ENCODE measurements at regions not wholly inside any gene's neighbourhood (a gene's known extent, or its start where the extent isn't known, plus 50 kb on each side); places are given as distances from the start of the nearest gene placed in this dataset.

- no peak for DNase-seq (ENCODE audit: low read depth)
Observed at GRCh38 chr1:58862728-58863385, 79.0 kb upstream of the JUN start.

GRCh38 chr1:58864654-58865053, 80.8 kb upstream of the JUN start:
- DNase-seq (ENCODE audit: low read depth), result no peak

- no peak for DNase-seq (ENCODE audit: low read depth)
Observed at GRCh38 chr1:58866578-58866977, 82.7 kb upstream of the JUN start.

GRCh38 chr1:58869638-58870297, 85.9 kb upstream of the JUN start:
- DNase-seq (ENCODE audit: low read depth), result no peak

GRCh38 chr1:58870298-58870676, 86.4 kb upstream of the JUN start:
- no peak for DNase-seq (ENCODE audit: low read depth)

GRCh38 chr1:58874342-58874741, 90.5 kb upstream of the JUN start:
- no peak for DNase-seq (ENCODE audit: low read depth)

- no peak for DNase-seq (ENCODE audit: low read depth)
Observed at GRCh38 chr1:58874757-58875755, 91.2 kb upstream of the JUN start.

- DNase-seq (ENCODE audit: low read depth), result no peak
Observed at GRCh38 chr1:58879464-58879863, 95.6 kb upstream of the JUN start.

GRCh38 chr1:58880592-58880991, 96.7 kb upstream of the JUN start:
- no peak for DNase-seq (ENCODE audit: low read depth)

GRCh38 chr1:58881471-58881994, 97.7 kb upstream of the JUN start:
- no peak for DNase-seq (ENCODE audit: low read depth)

- no peak for DNase-seq (ENCODE audit: low read depth)
Observed at GRCh38 chr1:58882322-58882948, 98.6 kb upstream of the JUN start.

- no peak for DNase-seq (ENCODE audit: low read depth)
Observed at GRCh38 chr1:58883037-58883887, 99.4 kb upstream of the JUN start.

GRCh38 chr1:58883888-58884482, 100.1 kb upstream of the JUN start:
- no peak for DNase-seq (ENCODE audit: low read depth)

GRCh38 chr1:58884706-58885661, 101.1 kb upstream of the JUN start:
- DNase-seq (ENCODE audit: low read depth), result no peak

GRCh38 chr1:58885998-58886397, 102.2 kb upstream of the JUN start:
- no peak for DNase-seq (ENCODE audit: low read depth)

- no peak for DNase-seq (ENCODE audit: low read depth)
Observed at GRCh38 chr1:58886611-58887010, 102.8 kb upstream of the JUN start.

- no peak for DNase-seq (ENCODE audit: low read depth)
Observed at GRCh38 chr1:58887059-58887458, 103.2 kb upstream of the JUN start.

- no peak for DNase-seq (ENCODE audit: low read depth)
Observed at GRCh38 chr1:58888833-58889232, 105.0 kb upstream of the JUN start.

- no peak for DNase-seq (ENCODE audit: low read depth)
Observed at GRCh38 chr1:58890113-58890512, 106.3 kb upstream of the JUN start.

GRCh38 chr1:58890609-58891008, 106.8 kb upstream of the JUN start:
- DNase-seq (ENCODE audit: low read depth), result no peak

Data from stimulated activated CD8-positive, alpha-beta memory T cell treated with anti-CD3 and anti-CD28 coated beads, Interleukin-12 subunit alpha, Interleukin-12 subunit beta, amount 100 ng/mL, for 4 hours (primary cell).